ENCODE measurements at regions not wholly inside any gene's neighbourhood (a gene's known extent, or its start where the extent isn't known, plus 50 kb on each side); places are given as distances from the start of the nearest gene placed in this dataset.

- DNase-seq: no peak
Observed at GRCh38 chr5:91443761-91444467, 60.8 kb upstream of the ARRDC3 start.

- DNase-seq: no peak
Observed at GRCh38 chr5:91443023-91443422, 59.9 kb upstream of the ARRDC3 start.

GRCh38 chr5:91441082-91441481 is 58.0 kb upstream of the ARRDC3 start:
- DNase-seq: no peak

GRCh38 chr5:91438871-91439270 is 55.8 kb upstream of the ARRDC3 start:
- DNase-seq: no peak

- no peak for DNase-seq
Observed at GRCh38 chr5:91436241-91436640, 53.1 kb upstream of the ARRDC3 start.

GRCh38 chr5:91434348-91434747 is 51.2 kb upstream of the ARRDC3 start:
- no peak for DNase-seq

- DNase-seq: no peak
Observed at GRCh38 chr5:91433861-91434260, 50.7 kb upstream of the ARRDC3 start.
